Fibroblast of skin of right quadriceps (primary cell): ENCODE measurements at regions not wholly inside any gene's neighbourhood (a gene's known extent, or its start where the extent isn't known, plus 50 kb on each side); places are given as distances from the start of the nearest gene placed in this dataset.
A peak's percentile ranks its signal among the peaks of the same experiment; 100 is the strongest.

ENCODE experiments used
- DNase-seq: peaks from one replicate; pipeline ENCODE4 v3.0.0-alpha.2; 2013

GRCh38 chrX:14476205-14476604, 53.1 kb upstream of the GLRA2 start:
- peak; percentile 39 for DNase-seq

DNA sequence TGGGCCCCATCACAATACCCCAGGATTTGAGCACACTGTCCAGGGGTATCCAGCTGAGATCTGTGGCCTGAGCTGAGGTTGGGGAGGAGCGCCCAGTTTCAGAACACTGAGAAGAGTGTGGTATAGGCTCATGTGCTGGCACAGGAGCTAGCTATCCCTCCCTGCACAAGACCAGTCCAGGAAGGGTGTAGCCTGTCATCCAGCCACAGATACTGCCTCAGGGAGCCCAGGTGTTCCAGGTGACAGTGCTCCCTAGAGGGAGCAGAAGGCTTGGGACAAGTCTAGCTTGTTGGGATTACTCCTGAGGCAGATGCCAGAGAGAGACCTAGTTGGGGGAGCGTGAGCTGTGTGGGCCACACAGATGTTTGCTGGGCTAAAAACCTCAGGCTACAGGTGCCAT, 79.6 kb upstream of the GLRA2 start:
- DNase-seq: no peak

DNA sequence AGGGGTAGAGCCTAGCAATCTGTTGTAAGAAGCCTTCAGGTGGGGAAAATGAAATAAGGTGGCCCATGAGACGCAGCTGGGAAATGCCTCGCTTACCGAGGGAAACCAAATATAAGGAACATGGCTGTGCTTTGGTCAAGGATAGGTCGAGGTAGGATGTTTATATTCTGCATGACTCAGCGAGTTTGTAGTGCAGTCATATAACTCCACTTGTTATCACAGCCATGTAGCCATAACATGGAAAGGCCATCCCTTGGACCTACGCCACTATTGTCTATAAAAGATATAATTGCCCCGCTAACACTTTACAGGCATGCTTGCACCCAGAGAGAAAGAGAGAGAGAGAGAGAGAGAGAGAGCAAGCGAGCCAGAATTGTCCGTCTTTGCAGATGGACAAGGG, 80.9 kb upstream of the GLRA2 start:
- no peak for DNase-seq

- DNase-seq: no peak
These were observed 89.2 kb upstream of the GLRA2 start for GRCh38 chrX:14440106-14440505.

DNA sequence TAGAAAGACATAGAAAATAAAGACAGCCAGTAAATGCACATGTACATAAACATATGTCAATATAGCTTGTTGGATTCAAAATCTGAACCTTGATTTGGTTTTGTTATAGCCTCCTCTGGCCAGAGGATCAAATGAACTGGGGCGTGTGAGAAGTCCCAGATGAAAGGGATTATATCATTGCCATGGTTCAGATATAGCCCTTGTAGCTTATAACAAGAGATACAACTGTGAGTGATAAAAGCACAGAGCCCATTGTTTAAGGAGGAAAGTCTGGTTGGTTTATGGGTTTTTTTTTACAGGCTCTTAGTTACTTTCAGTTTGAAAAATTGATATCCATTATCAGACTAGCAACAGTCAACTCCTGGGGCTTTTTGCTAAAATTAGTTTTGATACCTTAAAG, 101.7 kb upstream of the GLRA2 start:
- DNase-seq: no peak

DNA sequence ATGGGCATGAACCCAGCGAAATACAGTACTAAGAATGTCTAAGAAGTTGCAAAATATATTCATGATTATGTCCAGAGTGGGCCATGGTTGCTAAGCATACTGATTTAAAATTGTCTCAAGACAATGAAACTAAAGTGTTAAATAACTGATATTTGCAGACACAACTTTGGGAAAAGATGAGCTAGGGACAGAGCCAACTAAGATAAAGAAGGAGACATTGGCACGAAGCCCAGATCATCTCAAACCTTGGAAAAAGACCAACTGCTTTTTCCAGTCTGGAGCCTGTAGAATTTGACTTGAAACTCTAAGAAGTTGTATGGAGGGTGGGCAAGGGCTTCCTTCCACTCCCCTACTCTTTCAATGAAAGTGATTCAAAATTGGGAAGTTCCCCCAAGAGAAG, 108.5 kb upstream of the GLRA2 start:
- DNase-seq: no peak

DNA sequence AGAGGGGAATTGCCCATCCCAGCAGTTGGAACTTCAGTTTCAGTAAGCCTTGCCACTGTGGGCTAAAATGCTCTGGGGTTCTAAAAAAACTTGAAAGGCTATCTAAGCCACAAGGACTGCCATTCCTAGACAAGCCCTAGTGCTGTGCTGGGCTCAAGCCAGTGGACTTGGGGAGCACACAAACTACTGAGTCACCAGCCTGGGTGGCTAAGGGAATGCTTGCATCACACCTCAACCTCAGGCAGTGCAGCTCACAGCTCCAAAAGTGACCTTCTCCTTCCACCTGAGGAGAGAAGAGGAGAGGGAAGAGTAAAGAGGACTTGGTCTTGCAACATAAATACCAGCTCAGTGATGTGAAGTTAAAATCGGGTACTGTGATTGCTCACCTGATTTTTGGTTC, 116.7 kb upstream of the GLRA2 start:
- DNase-seq: no peak

DNA sequence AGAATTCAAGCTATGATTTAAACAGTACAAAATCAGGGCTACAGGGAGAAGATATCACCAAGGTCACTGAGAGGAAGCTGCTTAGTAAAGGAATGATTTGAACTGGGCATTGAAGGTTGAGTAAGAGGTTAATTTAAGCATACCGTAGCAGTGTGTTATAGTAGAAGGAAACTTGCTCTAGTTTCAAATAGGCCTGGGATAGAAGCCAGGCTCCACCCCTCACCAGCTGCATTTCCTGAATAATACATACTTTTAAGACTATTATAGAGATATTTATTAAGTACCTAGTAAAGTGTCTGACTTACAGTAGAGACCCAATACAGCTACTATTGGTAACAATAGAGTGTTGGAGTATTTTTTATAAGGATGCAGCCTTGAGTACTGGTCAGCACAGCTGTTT, 118.0 kb upstream of the GLRA2 start:
- DNase-seq: no peak

- DNase-seq: peak; percentile 60
These were observed 120.0 kb upstream of the GLRA2 start for GRCh38 chrX:14409341-14409740.

- DNase-seq: no peak
These were observed 123.1 kb upstream of the GLRA2 start for GRCh38 chrX:14406225-14406624.

GRCh38 chrX:14398725-14399124, 130.6 kb upstream of the GLRA2 start:
- DNase-seq: peak; percentile 59

DNA sequence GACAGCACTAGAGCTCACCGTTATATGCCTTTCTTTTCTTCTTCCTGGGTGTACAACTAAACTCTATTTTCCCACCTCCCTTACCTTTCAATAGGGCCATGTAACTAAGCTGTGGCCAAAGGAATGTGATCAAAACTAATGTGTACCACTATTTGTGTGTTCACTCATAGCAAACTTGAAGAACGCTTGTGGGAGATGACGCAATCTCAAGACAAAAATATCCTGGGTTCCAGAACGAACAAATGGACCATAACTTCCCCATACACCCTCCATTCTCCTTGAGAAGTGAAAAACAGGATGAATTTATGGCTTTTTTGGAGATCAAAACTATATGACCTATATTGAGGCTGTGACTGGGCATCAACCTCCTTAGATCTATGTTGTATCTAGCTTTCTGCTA, 139.7 kb upstream of the GLRA2 start:
- DNase-seq: no peak

- DNase-seq: peak; percentile 17
These were observed 142.4 kb upstream of the GLRA2 start for GRCh38 chrX:14386981-14387380.

GRCh38 chrX:14380044-14380443, 149.3 kb upstream of the GLRA2 start:
- DNase-seq: no peak

DNA sequence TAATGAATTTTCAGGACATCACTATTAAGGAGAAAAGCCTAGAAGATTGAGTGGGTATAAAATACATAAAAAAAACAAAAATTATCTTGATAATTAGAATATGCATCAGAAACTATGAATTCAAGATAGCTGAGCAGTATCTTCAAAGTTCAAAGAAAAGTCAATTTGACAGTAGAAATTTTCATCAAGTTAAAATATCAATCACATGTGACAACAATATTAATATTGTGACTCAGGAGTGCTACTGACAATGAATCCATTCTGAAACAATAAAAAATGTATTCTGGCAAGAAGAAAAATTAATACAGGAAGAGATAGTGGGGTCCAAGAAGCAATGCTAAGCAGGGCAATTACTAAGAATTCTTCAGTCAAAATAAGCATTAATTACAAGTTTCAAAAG, 151.9 kb upstream of the GLRA2 start:
- no peak for DNase-seq

DNA sequence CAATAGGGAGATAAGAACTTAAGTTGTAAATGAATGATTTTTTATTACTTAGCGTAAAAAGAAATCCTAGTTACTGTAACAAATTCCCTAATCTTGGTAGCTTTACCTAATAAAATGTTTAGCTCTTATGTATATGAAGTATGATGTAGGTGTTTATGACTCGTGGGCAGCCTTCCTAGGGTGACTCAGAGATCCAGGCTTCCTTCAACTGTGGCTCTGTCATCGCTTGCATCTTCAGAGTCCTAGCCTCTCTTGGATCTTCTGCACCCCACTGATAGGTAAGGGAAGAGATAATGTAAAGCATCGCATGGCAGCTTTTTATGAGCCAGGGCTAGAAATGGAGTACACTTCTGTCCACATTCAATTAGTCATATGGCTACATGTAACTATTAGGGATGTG, 165.6 kb upstream of the GLRA2 start:
- peak; percentile 76 for DNase-seq

- peak; percentile 77 for DNase-seq
These were observed 166.6 kb upstream of the GLRA2 start for GRCh38 chrX:14362721-14363120.

DNA sequence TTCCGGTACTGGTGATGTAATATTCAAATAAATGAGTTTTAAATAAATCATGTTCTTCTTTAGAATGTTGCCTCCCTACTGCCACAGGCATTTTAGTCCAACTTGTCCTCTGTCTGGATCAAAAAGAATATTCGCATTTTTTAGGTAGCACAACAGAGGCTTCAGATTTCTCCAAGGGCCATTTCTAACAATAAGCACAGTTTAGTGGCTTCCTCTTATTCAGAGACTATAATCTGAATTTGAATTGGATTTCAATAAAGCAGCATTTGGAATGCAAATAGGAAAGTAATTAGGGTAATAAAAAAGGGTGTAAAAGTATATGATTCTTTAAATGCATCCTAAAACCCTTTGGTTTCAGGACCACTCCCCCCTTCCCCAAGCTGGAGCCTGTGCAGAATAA, 167.9 kb upstream of the GLRA2 start:
- DNase-seq: no peak

GRCh38 chrX:14359727-14360126, 169.6 kb upstream of the GLRA2 start:
- DNase-seq: no peak

GRCh38 chrX:14359316-14359715, 170.0 kb upstream of the GLRA2 start:
- peak; percentile 8 for DNase-seq

- DNase-seq: peak; percentile 28
These were observed 172.0 kb upstream of the GLRA2 start for GRCh38 chrX:14357314-14357713.

GRCh38 chrX:14356401-14356800, 172.9 kb upstream of the GLRA2 start:
- DNase-seq: peak; percentile 92

GRCh38 chrX:14355556-14355955, 173.8 kb upstream of the GLRA2 start:
- peak; percentile 52 for DNase-seq

DNA sequence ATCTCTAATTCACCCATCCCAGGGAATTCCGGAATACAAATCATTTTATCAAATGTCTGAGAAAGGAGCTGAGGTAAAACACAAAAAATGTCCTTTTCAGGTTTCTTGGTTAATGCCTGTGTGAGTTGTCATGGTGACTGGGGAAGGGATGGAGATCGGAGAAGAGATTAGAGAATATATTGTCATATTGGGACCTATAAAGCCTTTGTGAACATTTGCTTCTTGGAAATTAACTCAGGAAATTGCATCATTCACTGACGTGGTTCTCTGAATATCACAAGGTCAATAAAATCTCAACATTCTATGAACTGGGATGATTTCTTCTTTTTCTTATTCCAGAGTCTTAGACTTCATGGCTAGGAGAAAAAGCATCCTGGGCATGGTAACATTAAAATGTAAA, 174.8 kb upstream of the GLRA2 start:
- DNase-seq: peak; percentile 90

- DNase-seq: peak; percentile 79
These were observed 176.8 kb upstream of the GLRA2 start for GRCh38 chrX:14352511-14352910.
